SU-DHL-6 (cell line): ENCODE measurements at regions not wholly inside any gene's neighbourhood (a gene's known extent, or its start where the extent isn't known, plus 50 kb on each side); places are given as distances from the start of the nearest gene placed in this dataset.

Experiments
- H2AFZ ChIP-seq: fragments of 200-600 bp; sonication (generic); 2 replicates; pipeline ENCODE4 v1.6.1; 2014; ENCODE audit warnings: low read depth, mild to moderate bottlenecking, moderate library complexity, mixed read lengths, antibody characterized with exemption, low read length; ENCODE audit not compliant: severe bottlenecking
- H3F3A ChIP-seq: fragments of 200-600 bp; shearing (Covaris generic); 2 replicates; pipeline ENCODE4 v1.6.0; 2016; ENCODE audit warnings: antibody characterized with exemption, mild to moderate bottlenecking; ENCODE audit not compliant: insufficient read depth
- H3K27ac ChIP-seq: fragments of 200-600 bp; sonication (generic); 2 replicates; pipeline ENCODE4 v1.5.1; 2016; ENCODE audit warnings: low read depth, mild to moderate bottlenecking, low read length, moderate library complexity, mixed read lengths
- H3K27me3 ChIP-seq: fragments of 200-600 bp; sonication (generic), shearing (Covaris generic); 2 replicates; pipeline ENCODE4 v1.6.0; 2014; ENCODE audit warnings: mild to moderate bottlenecking, low read length
- H3K36me3 ChIP-seq: fragments of 200-600 bp; sonication (generic); 2 replicates; pipeline ENCODE4 v1.6.1; 2014; ENCODE audit warnings: mild to moderate bottlenecking, low read length, mixed read lengths
- H3K4me2 ChIP-seq: fragments of 300-600, 200-600 bp; shearing (Covaris generic), sonication (generic); 2 replicates; pipeline ENCODE4 v1.6.0; 2014; ENCODE audit warnings: low read length, low read depth, mild to moderate bottlenecking; ENCODE audit not compliant: poor library complexity, severe bottlenecking
- H3K4me3 ChIP-seq: fragments of 200-600 bp; sonication (generic); 2 replicates; pipeline ENCODE4 v1.5.1; 2014; ENCODE audit warnings: antibody characterized with exemption, low read length, mild to moderate bottlenecking, mixed read lengths; ENCODE audit not compliant: insufficient read depth, poor library complexity, severe bottlenecking
- H3K79me2 ChIP-seq: fragments of 200-600 bp; sonication (generic); 2 replicates; pipeline ENCODE4 v1.6.1; 2014; ENCODE audit warnings: mild to moderate bottlenecking, low read length, moderate library complexity; ENCODE audit not compliant: insufficient read depth
- H3K9ac ChIP-seq: fragments of 200-600 bp; sonication (generic); 2 replicates; pipeline ENCODE4 v1.7.0; 2014; ENCODE audit warnings: mild to moderate bottlenecking, low read length
- H3K9me2 ChIP-seq: fragments of 200-600 bp; sonication (generic); replicated peaks from 2 replicates; pipeline ENCODE4 v1.6.1; 2014; ENCODE audit warnings: low read length; ENCODE audit not compliant: insufficient read depth
- H3K9me3 ChIP-seq: fragments of 200-600 bp; sonication (generic); 2 replicates; pipeline ENCODE4 v1.6.1; 2014; ENCODE audit warnings: low read length, mixed read lengths; ENCODE audit not compliant: insufficient read depth
- H4K20me1 ChIP-seq: fragments of 200-600 bp; sonication (generic); 2 replicates; pipeline ENCODE4 v1.6.1; 2014; ENCODE audit warnings: low read depth, mild to moderate bottlenecking, antibody characterized with exemption, low read length, moderate library complexity, mixed read lengths
- EZH2phosphoT487 ChIP-seq: fragments of 200-600 bp; sonication (generic), shearing (Covaris generic); conservative IDR thresholded peaks from 2 replicates; pipeline ENCODE4 v1.6.1; 2018; ENCODE audit warnings: mild to moderate bottlenecking, antibody characterized with exemption, low read length, moderate library complexity, mixed read lengths
- TF ChIP-seq, protein P1 (sequence below): fragments of 200-600 bp; sonication (generic); IDR thresholded peaks from one replicate; pipeline ENCODE4 v1.5.1; 2017; ENCODE audit warnings: antibody characterized with exemption, mild to moderate bottlenecking, low read length, moderate library complexity; ENCODE audit not compliant: insufficient read depth, poor library complexity, severe bottlenecking

DNA sequence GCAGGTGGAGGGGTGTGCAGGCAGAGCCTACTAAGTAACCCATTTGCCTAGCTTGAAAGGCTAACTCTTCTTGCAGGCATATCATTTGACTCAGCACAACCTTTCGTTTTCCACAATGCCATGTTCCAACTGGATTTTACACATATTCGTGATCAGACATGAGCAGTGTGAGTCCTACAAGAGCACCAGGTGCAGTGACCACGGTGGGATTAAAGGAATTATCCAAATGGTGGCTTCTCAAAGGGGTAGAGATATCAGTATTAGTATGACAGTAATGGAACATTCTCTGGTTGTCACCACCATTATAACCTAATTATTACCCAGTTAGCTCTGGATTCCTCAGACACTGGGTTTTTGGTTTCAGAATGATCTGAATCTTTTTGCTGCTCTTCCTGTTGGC is 323.5 kb downstream of the LMO4 start:
- no peak overlapping the region for H3K9ac ChIP-seq
- no peaks in the 10 kb centered on the region for H3K27me3 ChIP-seq
- TF ChIP-seq, protein P1, sequence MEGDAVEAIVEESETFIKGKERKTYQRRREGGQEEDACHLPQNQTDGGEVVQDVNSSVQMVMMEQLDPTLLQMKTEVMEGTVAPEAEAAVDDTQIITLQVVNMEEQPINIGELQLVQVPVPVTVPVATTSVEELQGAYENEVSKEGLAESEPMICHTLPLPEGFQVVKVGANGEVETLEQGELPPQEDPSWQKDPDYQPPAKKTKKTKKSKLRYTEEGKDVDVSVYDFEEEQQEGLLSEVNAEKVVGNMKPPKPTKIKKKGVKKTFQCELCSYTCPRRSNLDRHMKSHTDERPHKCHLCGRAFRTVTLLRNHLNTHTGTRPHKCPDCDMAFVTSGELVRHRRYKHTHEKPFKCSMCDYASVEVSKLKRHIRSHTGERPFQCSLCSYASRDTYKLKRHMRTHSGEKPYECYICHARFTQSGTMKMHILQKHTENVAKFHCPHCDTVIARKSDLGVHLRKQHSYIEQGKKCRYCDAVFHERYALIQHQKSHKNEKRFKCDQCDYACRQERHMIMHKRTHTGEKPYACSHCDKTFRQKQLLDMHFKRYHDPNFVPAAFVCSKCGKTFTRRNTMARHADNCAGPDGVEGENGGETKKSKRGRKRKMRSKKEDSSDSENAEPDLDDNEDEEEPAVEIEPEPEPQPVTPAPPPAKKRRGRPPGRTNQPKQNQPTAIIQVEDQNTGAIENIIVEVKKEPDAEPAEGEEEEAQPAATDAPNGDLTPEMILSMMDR: no peak
- no peak for TF ChIP-seq EZH2phosphoT487
- no peak overlapping the region for H2AFZ ChIP-seq
- no peak overlapping the region for H3K27ac ChIP-seq
- no peaks in the 10 kb centered on the region for H3K79me2 ChIP-seq
- no peaks in the 10 kb centered on the region for H4K20me1 ChIP-seq
- no peaks in the 10 kb centered on the region for H3K9me3 ChIP-seq
- no peaks in the 10 kb centered on the region for H3K36me3 ChIP-seq
- H3K9me2 ChIP-seq: no peaks in the 10 kb centered on the region
- no peaks in the 10 kb centered on the region for H3F3A ChIP-seq
- no peak overlapping the region for H3K4me2 ChIP-seq
- H3K4me3 ChIP-seq: no peak overlapping the region

DNA sequence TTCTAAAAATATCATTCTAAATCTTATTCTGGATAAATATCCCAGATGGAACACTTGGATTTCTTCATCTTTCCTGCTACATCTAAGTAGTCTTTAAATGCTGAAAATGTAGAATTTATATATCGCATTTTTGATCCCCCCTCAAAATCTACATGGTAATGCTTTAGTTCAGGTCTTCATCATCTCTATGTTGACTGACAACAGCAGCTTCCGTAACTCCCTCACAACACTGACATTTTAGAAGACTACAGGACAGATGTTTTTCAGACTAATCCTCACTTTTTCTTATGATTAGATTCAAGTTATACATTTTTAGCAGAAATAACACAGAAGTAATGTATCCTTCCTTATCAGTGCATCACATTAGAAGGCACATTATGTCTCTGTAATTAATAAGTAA is 336.5 kb downstream of the LMO4 start:
- H3K9ac ChIP-seq: no peak overlapping the region
- no peak overlapping the region for H2AFZ ChIP-seq
- TF ChIP-seq, protein P1: no peak
- no peak for TF ChIP-seq EZH2phosphoT487
- no peak overlapping the region for H3K4me2 ChIP-seq
- H3K4me3 ChIP-seq: no peak overlapping the region
- H3K79me2 ChIP-seq: no peaks in the 10 kb centered on the region
- no peaks in the 10 kb centered on the region for H3F3A ChIP-seq
- H3K9me2 ChIP-seq: no peaks in the 10 kb centered on the region
- H3K36me3 ChIP-seq: no peaks in the 10 kb centered on the region
- H3K9me3 ChIP-seq: no peaks in the 10 kb centered on the region
- no peaks in the 10 kb centered on the region for H3K27me3 ChIP-seq
- no peak overlapping the region for H3K27ac ChIP-seq
- no peaks in the 10 kb centered on the region for H4K20me1 ChIP-seq

DNA sequence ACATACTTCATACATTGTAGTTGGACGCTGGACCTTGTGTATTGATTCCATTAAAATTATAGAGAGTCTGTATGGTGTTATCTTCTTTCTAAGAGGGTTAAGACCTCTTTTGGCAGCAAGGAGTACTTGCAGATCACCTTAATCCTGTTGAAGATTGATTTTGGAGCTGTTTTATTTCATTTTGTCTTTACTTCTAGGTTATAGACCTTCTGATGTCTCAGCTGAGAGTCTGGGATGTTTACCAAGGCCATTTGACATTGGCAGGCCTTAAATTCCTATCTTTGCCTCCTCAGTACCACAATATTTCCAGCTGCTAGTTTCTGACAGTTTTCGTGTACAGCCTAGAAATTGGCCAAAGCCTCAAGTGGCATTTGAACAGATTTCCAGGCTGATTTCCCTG is 338.0 kb downstream of the LMO4 start:
- Histone ChIP-seq H3K36me3 (no peaks in the 10 kb centered on the region), H4K20me1 (no peaks in the 10 kb centered on the region), H3K79me2 (no peaks in the 10 kb centered on the region), H3K9me3 (no peaks in the 10 kb centered on the region), H3K9me2 (no peaks in the 10 kb centered on the region), H3K27me3 (no peaks in the 10 kb centered on the region), H3F3A (no peaks in the 10 kb centered on the region), H3K4me3 (no peak overlapping the region), H3K27ac (no peak overlapping the region), H2AFZ (no peak overlapping the region), H3K4me2 (no peak overlapping the region), H3K9ac (no peak overlapping the region)
- TF ChIP-seq, protein P1: no peak
- TF ChIP-seq EZH2phosphoT487: no peak

DNA sequence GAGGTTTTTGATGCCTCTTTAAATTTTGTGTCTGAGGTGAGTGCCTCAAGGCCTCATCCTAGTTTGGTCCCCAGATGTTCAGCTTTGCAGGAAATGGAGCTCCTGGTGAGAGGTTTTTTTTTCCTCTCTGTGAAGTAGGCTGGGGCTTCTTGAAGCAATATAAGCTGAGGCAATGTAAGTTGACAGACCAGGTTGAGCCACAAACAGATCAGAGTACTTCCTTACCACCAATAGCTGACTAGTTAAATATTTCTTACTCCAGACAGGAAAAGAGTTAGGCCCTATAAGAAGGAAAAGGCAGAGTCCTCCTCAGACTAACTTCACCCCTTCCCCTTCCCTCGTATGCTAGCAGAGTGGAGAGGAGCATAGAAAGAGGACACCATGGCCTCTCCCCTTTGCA is 341.0 kb downstream of the LMO4 start:
- Histone ChIP-seq H3K36me3 (no peaks in the 10 kb centered on the region), H2AFZ (no peak overlapping the region), H3K4me3 (no peak overlapping the region), H3K9me3 (no peaks in the 10 kb centered on the region), H3K27me3 (no peaks in the 10 kb centered on the region), H3K27ac (no peak overlapping the region), H3K9me2 (no peaks in the 10 kb centered on the region), H3K9ac (no peak overlapping the region), H3K79me2 (no peaks in the 10 kb centered on the region), H4K20me1 (no peaks in the 10 kb centered on the region), H3K4me2 (no peak overlapping the region), H3F3A (no peaks in the 10 kb centered on the region)
- TF ChIP-seq, protein P1: no peak
- TF ChIP-seq EZH2phosphoT487: no peak
